ENCODE measurements at regions not wholly inside any gene's neighbourhood (a gene's known extent, or its start where the extent isn't known, plus 50 kb on each side); places are given as distances from the start of the nearest gene placed in this dataset.

GRCh38 chr13:72316716-72317115, 410.7 kb downstream of the MZT1 start:
- no peak for DNase-seq

DNA sequence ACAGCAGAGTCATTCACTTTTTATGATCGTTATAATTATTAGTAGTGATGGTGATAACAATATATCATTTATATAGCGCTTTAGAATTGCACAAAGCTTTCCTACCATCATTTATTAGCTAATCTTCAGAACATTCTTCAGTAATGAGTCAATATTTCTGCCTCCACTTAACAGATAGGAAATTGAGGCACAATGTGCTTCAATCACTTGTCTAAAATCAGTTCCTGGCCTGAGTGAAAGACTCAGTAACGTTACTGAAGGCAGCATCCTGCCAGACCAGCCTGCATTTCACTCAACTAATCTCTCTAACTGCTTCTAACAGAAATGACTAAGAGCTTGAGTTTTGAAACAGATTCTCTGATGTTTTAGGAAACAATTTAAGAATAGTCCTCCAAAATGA, 412.1 kb downstream of the MZT1 start:
- no peak for DNase-seq

DNA sequence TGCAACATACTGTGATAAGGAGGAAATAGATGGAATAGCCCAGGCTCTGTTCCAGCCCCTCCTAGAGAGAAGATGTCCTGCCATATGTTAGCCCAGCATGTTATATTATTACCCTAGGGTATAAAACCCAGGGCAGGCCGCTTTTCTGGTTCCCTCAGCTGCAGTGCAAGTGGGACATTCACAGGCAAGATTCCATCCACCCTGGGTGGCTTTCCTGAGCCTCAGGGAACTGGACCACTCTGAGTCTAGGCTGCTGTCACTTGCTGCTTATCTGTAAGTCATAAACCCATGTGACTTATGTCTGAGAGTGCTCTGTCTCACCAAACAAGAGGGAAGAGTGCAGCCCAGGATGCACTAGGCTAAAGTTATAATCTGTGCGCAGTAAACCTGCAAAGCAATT, 413.2 kb downstream of the MZT1 start:
- no peak for DNase-seq

DNA sequence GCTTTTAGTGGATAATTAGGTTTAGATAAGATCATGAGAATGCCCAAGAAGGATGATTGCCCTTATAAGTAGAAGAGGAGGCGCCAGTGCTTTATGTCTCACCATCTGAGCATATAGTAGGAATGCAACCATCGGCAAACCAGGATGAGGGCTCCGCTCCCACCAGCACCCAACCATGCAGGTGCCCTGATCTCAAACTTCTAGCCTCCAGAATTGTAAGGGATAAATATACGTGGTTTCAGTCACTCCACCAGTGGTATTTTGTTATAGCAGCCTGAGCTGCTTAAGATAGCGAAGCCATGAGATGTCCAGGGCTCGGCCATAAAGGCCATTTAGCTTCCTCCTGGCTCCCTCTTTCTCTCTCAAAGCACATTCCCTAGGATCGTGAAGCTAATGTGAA, 413.9 kb downstream of the MZT1 start:
- no peak for DNase-seq

- DNase-seq: peak; percentile 15
These were observed 423.3 kb downstream of the MZT1 start for GRCh38 chr13:72303941-72304746.

DNA sequence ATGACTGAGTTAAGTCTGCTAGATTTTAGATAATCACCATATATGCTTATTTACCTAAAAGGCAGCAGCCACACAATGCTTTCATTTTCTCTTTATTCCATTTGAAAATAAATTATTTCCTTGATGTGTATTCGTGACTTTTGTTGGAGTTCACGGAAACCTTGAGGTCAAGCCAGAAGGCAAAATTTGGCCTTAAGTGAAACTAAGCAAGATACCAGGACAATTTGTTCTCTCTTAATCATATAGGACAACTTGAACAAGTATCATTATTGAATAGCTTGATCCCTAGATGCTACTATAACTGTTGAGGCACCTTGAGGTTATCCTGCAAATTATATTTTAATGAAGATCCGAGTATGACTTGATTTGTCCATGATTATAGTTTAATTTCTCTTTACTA, 429.2 kb upstream of the DACH1 start:
- DNase-seq: no peak

- DNase-seq: no peak
These were observed 428.1 kb upstream of the DACH1 start for GRCh38 chr13:72295153-72295552.

- no peak for DNase-seq
These were observed 426.2 kb upstream of the DACH1 start for GRCh38 chr13:72293206-72293605.

DNA sequence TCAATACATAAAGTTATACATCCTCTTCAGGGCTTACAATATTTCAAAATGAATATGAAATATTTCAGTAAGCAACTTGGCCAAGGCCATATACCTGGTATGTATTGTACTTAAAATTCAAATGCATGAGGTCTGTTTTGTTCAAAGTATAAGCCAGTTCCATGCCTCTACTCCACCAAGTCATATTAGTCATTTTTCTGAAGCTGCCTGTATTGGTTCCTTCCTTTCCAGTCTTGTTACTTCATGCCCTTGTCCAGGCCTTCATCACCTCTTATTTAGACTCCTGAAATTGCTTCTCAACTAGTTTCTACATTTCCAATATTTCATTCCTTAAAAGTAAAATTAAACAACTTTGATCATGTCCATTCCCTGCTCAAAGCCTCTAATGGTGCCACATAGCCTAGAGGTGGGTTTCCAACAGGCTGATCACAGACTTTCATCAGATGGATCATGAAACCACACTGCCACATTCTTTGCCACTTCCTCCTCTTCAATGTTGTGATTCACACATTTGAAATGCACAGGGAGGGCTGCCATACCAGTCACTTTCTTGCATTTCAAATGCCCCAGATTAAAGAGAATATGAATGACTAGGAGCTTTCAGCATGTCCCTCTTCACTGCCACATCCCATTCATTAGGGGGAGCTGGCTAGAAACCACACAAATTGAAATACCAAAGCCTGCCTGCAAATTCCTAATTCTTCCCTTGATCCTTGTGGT, 424.1 kb upstream of the DACH1 start:
- no peak for DNase-seq

DNA sequence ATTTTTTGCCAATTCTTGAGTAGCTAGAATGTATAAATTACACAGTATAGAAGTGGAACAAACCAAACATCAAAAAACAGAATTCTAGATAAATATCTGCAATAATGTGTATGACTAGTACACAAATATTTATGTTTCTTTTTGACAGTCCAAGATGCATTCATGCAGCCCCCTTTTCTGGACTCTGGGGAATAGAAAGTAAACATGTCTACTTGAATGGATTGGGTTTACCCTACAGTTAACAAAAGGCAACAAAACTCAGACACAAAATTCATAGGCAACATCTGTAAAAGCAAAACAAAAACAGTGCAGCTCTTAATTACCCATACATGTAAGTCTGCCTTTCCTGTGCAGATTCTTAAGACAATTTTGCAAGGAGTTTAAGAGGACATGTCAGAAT, 419.4 kb upstream of the DACH1 start:
- no peak for DNase-seq

- DNase-seq: no peak
These were observed 417.8 kb upstream of the DACH1 start for GRCh38 chr13:72284791-72285190.

- DNase-seq: no peak
These were observed 394.7 kb upstream of the DACH1 start for GRCh38 chr13:72261732-72262131.

DNA sequence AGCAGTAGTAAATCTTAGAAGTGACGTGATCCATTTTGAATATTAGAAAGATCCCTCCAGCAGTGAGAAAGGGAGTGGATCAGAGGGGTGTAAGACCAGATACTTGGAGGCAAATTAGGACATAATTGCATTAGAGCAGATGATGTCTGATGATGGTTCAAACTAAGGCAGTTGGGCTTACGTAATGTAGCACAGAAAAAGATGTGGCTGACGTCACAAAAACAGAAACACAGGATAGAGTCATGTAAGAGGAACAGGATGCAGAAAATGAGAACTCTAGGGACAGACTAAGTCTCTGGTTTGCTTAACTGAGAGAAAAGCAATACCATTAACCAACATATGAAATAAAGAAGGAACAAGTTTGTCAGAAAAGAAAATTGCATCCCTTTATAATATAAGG, 392.5 kb upstream of the DACH1 start:
- DNase-seq: no peak

DNA sequence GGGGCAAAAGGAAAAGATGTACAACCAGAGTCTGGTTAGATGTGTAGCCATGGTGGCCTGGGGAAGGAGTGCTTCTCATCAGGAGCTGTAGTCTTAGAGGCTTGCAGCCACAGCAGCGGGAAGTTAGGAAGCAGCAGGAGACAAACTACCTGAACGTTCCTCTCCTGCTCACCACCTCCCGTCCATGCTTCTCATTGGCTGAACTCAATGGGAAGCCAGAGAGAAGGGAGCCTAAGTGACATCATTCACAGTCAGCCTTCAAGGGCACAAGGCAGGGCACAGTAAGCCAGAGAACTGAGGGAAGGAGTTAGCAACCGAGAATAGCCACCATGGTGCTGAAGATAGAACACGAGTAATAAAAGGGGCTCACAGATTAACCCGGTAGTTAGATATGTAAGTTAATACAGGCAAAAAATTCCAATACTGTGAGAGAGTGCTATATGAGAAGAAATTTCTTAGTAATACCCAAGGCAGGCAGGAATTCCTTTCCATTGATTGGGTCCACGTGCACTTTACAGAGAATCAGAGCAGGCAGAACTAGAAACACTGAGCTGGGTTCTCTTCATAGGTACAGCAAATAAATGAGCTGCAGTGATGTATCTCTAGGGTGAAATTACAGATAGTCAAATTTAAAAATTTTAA, 391.5 kb upstream of the DACH1 start:
- no peak for DNase-seq

DNA sequence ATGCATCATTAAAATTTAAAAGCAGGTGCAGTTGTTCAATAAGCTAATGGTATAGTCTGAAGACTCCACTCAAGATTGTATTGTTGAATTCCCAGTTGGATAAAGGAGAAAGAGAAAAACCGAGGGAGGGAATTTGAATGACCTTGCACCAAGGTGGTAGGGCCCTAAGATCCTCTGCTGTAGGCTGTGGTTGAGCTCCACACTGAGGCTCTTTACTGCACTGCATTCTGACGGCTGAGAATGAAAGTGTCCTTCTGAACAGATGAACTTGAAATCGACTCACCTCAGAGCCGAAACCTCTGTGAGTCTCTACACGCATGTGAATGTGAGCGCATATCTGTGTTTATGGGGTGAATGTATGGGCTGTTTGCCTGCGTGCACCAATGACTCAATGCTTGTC, 388.9 kb upstream of the DACH1 start:
- DNase-seq: peak; percentile 83

DNA sequence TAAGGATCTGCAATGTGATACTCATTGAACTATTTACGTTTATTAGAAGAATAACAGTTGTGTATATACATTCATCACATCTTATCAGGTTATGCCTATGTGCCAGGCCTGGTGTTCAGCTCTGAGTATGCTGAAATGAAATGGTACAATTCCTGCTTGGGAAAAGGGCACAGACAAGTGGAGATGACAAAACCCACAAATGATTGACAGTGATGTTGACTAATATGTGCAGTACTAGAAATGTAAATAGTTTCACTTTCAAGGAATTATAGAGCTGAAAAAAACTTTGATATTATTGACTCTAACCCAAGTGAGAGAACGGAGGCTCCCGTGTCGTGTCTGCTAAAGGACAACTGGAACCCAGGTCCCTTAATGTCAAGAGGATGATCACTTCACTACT, 386.8 kb upstream of the DACH1 start:
- DNase-seq: no peak

GRCh38 chr13:72246396-72246795, 379.4 kb upstream of the DACH1 start:
- DNase-seq: no peak

- DNase-seq: no peak
These were observed 377.8 kb upstream of the DACH1 start for GRCh38 chr13:72244788-72245187.

GRCh38 chr13:72230131-72230530, 363.1 kb upstream of the DACH1 start:
- no peak for DNase-seq

DNA sequence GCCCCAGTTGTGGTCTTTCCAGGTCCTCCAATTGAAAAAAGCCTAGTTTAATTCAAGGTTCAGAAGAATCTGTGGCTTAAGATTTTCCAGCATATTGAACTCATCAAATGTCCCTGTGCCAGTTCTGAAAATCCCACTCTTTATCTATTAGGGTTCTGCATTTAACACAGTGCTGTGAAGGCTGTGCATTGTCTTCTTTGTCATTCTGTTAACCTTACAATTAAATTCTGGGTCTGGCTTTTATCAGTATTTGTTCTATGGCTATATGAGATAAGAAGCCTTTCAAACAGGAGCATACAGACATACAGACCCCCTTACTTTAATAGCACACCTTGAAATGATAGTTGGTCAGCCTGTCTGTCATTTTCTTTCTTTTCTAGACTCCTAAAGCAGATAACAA, 362.1 kb upstream of the DACH1 start:
- no peak for DNase-seq

- DNase-seq: no peak
These were observed 354.4 kb upstream of the DACH1 start for GRCh38 chr13:72221276-72221962.

DNA sequence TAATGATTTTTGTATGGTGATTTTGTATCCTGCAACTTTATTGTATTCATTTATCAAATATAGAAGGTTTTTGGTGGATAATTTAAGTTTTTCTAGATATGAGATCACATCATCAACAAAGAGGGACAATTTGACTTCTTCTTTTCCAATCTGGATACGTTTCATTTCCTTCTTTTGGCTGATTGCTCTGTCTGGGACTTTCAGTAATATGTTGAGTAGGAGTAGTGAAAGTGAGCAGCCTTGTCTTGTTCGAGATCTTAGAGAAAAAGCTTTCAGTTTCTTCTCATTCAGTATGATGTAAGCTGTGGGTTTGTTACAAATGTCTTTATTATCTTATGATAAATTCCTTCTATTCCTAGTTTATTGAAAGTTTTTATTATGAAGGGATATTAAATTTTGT, 352.0 kb upstream of the DACH1 start:
- no peak for DNase-seq

- no peak for DNase-seq
These were observed 350.1 kb upstream of the DACH1 start for GRCh38 chr13:72217142-72217541.

Data from eye (tissue), 1 donor.